ENCODE measurements at regions not wholly inside any gene's neighbourhood (a gene's known extent, or its start where the extent isn't known, plus 50 kb on each side); places are given as distances from the start of the nearest gene placed in this dataset.

DNA sequence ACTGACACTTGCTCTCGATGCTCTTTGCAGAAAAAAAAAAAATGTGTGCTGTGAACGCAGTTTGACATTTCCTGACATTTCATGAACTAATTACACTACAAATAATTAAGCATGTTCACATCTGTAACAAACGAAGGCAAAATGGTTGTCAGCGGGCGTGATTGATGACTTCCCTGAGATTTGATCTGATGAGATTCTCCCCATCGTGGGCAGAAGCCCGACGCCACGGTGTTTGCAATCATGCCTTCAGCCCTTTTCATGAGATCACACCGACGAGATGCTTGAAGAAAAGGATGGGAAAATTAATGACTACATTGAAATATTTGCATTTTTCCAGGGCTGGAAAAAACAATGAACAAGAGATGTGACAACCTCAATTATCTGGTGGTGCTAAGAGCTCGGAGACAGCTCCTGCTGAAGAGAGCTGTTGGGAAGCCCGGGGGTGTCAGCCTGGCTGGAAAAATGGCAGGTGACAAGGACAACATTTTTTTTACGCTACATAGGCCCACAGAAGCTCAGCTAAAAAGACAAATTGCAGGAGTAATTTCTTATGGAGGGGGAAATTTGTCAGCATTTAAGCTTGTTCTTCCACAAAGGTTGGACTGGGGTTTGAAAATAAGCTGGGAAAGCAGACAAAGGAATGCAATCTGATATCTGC is 259.4 kb upstream of the IRX3 start:
- Histone ChIP-seq H3K27ac (no peak overlapping the region), H3K4me3 (no peak overlapping the region)

DNA sequence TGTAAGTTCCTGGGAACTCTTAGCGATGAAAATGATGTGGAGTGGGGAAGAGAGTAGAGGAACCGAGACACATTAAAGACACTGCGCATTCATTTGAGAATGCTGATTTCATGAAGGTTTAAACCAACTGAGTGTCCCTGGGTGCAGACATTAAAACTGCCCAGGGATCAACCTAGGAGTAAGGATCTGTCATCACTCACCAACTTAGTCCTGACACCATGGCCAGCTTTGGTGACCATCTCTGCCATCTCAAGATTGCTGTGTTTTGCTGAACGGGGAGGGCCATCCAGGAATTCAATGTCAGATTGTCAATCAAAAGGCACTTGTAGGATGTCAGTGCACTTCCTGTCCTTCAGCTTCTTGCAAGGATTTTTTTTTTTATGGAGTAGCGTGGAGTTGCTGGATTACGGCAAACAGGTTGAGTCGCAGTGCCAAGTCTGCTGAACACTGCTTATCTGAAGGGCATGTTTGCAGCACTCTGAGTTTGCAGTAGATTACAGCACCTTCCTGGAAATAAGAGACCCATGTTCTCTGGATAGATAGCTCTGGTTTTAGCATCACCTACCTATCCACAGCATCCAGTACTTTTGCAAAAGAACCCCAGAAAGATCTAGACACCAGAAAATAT is 258.1 kb upstream of the IRX3 start:
- no peak overlapping the region for H3K4me3 ChIP-seq
- no peak overlapping the region for H3K27ac ChIP-seq

DNA sequence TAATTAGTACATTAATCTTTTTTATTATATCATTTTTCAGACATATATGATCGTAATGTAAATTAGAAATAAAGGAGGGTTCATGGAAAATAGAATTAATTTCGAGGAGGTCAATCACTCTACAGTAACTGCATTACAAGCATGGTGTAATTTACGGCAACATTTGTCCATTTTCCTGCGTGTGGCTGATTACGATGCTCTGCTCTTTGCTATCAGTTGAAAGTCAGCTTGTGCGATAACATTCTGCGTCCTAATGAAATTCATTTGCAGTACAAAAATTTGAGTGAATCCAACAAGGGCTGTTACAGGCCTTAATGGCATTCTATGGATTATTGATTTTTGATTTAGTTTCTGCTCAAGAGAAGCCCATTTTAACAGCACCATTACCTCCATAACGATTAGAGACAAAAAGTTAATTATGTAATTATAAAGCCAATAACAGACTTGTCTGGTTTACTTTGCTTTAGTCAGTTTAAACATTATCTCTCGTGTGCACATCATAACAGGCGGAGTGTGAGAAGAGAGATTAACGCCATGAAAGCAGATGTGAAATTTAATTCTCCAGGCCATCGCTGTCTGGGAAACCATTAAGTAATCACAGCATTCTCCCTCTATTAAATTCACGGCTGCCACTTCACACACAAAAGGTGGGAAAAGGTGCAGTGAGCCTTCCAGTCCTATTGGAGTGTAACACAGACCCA is 256.4 kb upstream of the IRX3 start:
- Histone ChIP-seq H3K27ac (no peak overlapping the region), H3K4me3 (no peak overlapping the region)

DNA sequence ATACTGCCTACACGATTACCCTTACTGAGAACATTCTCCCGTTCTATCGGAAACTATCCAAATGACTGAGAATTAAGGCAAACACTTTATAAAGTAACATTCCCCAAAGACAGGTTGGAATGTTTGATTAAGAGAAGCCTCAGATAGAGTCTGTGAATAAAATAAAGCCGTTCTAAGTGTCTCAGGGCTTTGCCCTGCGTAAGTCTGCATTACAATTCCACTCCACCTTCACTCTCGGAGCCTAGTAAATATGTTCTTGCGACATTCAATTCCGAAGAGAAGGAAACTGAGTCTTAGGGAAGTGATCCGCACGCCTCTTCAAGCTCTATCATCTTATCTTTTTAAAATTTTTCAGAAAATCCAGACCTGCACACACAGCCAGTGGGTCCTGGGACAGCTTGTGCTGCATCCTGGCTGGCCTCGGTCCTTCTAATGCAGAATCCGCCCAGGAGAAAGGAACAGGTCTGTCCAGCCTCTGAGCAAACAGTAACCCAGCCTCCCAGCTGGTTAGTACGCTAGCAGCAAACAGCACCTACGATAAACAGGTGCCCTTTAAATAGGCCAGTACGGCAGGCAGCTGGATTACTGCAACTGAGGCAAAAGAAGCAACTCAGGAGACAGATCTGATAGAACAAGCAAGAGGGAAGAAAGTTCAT is 254.1 kb upstream of the IRX3 start:
- Histone ChIP-seq H3K4me3 (no peak overlapping the region), H3K27ac (no peak overlapping the region)

DNA sequence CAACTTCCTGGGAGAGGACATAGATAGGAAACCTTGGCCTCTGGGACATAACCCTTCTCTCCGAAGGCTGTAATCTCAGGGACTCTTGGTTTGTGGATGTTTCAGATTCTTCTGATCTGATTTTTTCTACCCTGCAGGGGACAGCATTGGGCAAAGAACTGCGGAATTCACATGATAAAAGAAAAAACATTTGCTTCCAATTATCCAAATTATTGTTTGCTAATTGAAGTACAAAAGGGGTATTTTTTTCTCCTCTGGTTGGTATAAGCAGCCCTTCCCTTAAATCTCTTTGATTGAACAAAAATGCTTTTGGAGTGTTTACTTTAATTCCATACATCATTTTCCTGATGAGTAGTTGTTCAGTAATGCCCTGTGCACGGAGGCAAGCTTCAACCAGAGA is 251.7 kb upstream of the IRX3 start:
- Histone ChIP-seq H3K27ac (no peak overlapping the region), H3K4me3 (no peak overlapping the region)

DNA sequence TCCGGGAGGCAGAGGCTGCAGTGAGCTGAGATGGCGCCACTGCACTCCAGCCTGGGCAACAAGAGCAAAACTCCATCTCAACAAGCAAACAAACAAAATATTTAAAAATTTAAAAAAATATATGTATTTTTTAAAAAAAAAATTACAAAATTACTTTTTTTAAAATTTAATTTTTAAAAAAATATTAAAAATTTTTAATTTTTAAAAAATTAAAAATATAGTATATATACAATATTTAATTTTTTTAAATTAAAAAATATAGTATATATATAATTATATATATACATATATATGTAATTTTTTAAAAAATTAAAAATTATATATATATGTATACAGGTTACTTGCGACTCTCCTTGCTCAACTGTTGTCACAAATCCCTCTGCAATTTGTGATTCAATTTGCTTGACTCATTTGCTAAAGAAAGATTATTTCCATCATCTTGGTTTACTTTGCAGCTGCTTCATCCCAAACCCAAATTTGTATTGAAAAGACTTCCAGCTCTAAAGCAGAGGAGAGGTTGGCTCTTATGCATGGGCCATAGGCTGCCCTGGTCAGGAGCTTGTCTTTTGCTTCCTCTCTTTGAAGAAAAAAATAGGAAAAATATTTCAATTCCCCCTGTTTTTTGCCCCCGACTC is 247.4 kb upstream of the IRX3 start:
- Histone ChIP-seq H3K27ac (no peak overlapping the region), H3K4me3 (no peak overlapping the region)

DNA sequence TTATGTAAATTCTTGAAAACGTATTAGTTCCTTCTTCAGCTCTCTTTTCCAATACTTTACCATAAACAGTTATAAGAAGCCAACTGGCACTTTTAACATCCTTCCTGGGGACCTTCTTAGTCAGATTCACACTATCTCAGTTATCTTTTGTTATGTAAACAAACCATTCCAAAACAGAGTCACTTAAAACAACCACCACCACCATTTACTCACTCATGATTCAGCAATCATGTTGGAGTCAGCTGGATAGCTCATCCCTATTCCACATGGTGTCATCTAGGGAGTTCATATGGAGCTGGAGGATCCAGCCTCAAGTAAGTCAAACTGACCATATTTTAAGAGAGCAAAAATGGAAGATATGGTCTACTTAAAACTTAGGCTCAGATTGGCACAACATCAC is 240.3 kb upstream of the IRX3 start:
- H3K27ac ChIP-seq: no peak overlapping the region
- no peak overlapping the region for H3K4me3 ChIP-seq

DNA sequence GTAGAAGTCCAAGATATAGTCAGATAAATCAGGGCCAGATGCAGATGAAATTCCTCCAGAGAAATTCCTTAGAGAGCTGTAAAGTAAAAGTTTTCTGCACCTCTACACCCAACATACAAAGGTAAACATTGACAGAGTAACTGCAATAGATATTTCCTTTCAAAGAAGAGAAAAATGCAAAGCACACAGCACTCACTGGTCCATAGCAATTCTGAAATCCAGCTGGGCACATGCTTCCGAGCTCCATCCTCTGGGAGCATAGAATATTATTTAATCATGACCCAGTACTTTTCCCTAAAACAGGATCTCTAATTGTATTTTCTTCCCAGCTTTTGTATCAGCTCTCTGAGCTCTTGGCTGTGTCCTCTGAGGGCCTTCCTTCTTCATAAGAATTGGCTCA is 239.5 kb upstream of the IRX3 start:
- Histone ChIP-seq H3K27ac (no peak overlapping the region), H3K4me3 (no peak overlapping the region)

DNA sequence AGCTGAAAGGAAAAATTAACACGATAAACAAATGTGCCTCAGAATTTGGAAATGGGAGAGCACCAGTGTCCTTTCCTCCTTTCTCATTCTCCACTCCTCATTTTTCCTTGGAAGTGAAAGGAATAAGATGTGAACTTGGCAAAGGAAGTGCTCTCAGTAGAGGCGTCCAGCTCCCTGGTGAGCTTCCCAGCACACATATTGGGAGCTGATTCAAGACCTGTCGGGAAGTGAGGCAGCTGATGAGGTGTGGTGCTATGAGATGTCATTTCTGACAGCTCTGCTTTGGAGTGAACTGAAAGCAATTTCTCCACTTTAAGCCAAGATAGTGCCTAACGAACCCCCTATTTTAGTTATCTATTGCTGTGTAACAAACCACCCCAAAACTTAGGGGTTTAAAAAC is 238.5 kb upstream of the IRX3 start:
- Histone ChIP-seq H3K4me3 (no peak overlapping the region), H3K27ac (no peak overlapping the region)

DNA sequence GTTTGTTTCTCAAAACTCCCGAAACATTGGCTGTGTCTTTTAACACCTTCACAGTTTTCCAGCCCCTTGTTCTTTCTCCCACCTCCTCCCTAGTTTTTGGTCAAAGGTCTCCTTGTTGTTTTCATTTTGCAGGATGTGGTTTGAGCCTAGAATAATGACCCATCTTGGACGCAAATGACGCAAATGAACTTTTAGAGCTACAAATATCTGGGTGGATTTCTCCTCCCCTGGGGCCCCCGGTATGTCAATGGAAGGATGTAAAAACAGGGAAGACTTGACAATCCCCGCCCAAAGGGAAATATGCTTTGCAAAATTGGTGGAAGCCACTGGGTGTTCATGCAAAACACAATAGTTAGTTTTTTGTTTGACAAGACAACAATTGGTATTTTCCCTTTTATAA is 236.0 kb upstream of the IRX3 start:
- H3K4me3 ChIP-seq: no peak overlapping the region
- H3K27ac ChIP-seq: no peak overlapping the region

DNA sequence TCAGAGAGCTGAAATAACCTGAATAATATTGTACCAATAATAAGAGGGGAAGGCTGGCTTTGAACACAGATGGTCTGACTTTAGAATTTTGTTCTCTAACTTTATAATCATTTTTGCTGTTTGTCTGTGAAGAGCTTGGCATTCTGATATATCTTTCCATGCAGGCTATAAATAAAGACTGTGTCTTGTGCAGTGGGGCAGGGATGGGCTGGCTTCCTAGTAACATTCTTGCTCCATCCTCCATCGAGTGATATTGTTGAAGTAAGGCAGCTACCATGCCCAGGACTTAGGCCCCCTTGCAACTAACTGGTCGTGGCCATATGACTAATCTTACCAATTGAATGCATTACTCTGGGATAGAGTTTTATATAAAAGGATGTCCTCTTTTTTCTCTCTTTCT is 234.7 kb upstream of the IRX3 start:
- Histone ChIP-seq H3K4me3 (no peak overlapping the region), H3K27ac (no peak overlapping the region)

DNA sequence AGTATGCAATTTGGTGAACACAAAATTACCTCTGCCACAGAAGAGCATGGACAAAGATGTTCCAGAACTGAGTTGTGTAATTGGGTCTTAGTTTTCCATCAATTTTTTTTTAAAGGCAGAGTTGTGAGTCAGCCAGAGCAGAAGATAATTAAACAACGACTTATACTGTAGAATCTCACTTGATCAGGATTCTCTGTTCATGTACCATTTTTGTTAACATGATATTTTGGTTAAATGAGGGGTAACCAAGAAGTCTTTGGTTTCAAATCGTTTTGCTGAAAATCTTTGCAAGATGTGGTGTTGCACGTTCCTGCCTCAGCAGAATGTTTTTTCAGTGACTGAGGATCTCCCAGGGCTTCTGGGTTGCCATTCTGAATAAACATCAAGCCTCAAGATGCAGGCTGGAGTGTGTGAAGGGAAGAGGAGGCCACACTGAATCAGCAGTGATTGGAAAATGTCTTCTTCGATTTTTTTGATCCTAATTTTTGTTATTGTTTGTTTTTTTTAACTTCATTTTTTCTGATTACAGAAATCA is 232.6 kb upstream of the IRX3 start:
- Histone ChIP-seq H3K4me3 (no peak overlapping the region), H3K27ac (no peak overlapping the region)

DNA sequence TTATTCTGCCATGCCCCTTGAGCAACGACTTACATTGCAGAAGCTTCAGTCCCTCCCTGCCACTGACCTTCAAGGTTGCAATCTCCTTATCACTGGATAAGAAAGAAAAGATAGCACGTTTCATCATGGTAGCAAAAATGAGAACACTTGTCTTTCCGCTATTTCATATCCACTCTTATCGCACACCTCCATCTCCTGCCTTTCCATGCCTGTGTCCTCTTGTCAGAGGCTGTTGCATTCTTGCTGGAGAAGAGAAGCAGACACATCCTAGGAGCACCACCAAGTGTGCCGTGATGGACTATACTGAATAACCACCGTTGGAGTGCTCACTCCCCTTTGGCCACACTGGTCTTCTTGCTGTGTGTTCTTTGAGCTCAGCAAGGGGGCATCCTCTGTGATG is 230.6 kb upstream of the IRX3 start:
- no peak overlapping the region for H3K27ac ChIP-seq
- H3K4me3 ChIP-seq: no peak overlapping the region

DNA sequence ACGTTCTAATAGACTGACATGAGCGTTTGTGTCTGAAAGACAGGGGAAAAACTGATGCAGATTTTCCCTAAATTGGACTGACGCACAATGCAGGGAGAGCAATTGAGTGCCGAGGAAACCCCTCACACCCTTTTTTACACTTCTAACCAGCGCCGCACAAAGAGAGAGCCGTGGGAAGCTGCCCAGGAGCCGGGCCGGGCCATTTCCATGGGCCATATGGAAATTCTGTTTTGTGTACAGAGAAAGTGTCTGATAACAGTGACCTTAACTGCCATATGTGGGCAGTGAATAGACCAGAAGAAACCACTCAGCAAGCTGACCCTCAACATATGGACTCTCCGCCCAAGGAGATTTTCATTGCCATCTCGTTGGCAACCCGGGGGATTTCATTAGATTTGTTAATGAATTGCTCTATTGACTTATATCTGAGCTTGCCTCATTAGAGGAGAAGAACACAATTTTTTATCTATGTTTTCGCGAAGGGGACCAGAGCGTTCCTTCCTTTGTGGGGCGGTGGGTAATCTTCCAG is 225.9 kb upstream of the IRX3 start:
- H3K4me3 ChIP-seq: no peak overlapping the region
- no peak overlapping the region for H3K27ac ChIP-seq

DNA sequence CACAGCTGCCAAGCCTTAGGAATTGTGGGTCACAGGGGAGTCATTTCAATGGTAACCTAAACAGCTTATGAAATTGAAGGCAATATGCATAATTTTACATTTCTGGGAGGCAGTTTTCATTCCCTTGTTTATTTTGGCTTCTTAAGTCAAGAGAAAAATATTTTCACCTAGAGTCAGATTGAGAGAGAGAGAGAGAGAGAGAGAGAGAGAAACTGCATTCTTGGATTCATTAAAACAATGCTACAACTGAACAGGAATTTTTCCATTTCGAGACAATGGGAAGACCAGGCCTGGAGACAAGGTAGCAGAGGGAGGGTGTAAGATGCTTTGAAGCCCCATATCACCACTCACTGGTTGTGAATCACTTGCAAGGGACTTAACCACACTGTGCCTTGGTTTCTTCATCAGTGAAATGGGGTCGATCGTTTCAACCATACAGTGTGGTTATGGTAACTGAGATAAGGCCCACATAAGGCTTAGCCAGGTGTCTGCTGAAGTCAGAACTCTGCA is 224.7 kb upstream of the IRX3 start:
- Histone ChIP-seq H3K27ac (peak overlapping the region in 1 of 21 experiments; percentile 9), H3K4me3 (no peak overlapping the region)

DNA sequence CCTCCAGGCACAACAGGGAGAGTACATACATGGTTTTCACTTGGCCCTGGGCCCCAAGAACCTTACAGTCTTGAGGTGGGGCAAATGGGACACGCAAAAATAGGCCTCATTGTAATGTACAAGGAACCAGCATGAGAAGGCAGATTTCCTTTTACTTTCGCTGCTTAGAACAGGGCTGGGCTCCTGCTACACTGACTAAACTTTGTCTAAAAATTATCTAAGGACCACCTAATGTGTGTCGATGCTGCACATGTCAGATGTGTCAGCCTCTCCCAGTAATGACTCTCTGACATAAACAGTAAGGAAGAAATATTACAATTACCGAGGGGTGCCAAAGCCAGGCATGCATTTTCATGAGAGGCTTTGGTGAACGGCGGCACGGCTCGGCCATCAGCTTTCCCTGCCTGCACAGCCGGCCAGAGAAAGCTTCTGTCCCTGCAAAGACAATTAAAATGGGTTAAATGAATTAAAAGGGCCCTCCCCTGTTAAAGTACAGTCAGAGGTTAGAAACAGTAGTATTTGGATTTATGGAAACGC is 224.2 kb upstream of the IRX3 start:
- H3K4me3 ChIP-seq: no peak overlapping the region
- peak overlapping the region in 1 of 21 experiments; percentile 9 for H3K27ac ChIP-seq

DNA sequence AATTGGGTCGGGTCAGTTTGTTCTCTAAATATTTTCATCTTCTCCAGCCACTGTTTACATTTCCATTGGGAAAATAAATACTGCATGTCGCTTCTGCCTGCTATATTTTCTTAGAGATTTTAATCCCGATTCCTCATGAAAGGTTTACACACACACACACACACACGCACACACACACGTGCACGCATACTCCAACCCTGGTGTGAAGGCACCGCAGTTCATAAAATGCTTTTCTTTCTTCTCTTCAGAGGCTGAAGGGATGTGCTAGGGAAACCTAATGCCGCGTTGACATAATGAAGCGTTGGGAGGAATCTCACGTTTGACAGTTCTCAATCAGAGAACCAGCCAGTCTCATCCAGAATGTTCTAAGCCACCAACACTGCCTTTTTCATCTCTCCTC is 222.9 kb upstream of the IRX3 start:
- no peak overlapping the region for H3K27ac ChIP-seq
- no peak overlapping the region for H3K4me3 ChIP-seq

DNA sequence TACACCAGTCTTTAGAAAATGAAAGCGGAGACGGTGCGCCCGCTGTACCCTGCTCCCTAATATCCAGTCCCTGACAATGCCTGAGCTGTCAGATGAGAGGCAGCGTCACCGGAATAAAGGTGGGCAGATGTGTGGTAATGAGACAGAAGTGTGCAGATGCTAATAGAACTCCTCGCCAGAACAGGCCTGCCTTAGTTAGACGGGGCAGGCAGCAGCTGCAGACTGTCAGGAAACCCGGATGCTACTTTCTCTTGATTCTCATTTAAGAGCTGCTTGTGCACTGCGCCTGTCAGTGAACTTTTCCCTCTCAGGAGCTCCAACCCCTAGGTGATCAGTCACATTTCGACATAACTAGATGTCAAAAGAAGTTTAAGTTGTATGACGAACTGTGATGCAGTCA is 221.8 kb upstream of the IRX3 start:
- H3K4me3 ChIP-seq: no peak overlapping the region
- H3K27ac ChIP-seq: no peak overlapping the region

DNA sequence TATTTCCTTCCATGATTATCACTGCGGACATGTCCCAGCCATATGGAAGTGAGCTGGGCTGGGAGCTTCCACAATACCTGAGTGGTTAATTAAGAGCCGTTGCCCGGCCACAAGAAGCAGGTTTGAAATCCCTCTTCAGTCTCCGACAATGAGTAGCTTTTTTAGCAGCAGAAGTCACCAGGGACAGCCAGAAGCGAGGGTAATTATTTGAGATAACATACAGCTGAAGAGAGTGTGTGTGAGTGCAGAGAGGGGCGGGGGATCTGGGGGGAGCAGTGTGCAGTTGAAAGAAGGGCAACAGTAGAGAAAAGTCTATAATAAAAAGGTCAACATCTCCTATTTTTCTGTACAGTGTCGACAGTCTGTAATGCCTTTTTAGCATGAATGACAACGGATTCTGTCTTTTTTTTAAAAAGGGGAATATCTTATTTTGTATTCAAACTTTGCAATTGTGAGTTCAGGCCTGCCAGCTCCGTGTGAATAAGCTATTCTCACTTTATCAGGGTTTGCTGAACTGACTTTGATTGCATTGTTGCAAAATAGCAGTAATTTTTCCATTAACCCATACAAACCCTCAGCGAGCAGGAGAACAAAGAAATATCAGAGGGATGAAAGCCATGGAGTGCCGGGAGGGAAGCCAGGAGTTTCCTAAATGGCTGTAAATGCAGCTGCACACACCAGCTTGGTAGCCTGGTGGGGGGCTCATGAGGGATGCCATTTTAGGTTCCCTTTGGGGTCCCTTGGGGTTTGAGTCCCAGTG is 220.3 kb upstream of the IRX3 start:
- Histone ChIP-seq H3K4me3 (no peak overlapping the region), H3K27ac (no peak overlapping the region)

Measured in skin epidermis (tissue), 12 donors.